Mesodermal cell (in vitro differentiated cells): ENCODE measurements at regions not wholly inside any gene's neighbourhood (a gene's known extent, or its start where the extent isn't known, plus 50 kb on each side); places are given as distances from the start of the nearest gene placed in this dataset.
"Not testable (repeated sequence)": the region's sequence is repeated elsewhere in the genome, so short reads cannot be mapped to it uniquely, and the experiment has no call there.

Source experiments
- H3K27ac ChIP-seq: 2 replicates; pipeline ENCODE4 v1.7.0; 2013; ENCODE audit warnings: mild to moderate bottlenecking, low read depth, low read length, moderate library complexity; ENCODE audit not compliant: severe bottlenecking
- H3K36me3 ChIP-seq: 2 replicates; pipeline ENCODE4 v1.7.1; 2013; ENCODE audit warnings: mild to moderate bottlenecking, low read length, moderate library complexity; ENCODE audit not compliant: control insufficient read depth, insufficient read depth
- H3K4me1 ChIP-seq: one replicate; pipeline ENCODE4 v1.7.1; 2013; ENCODE audit warnings: mild to moderate bottlenecking, low read length; ENCODE audit not compliant: insufficient read depth, control insufficient read depth, poor library complexity, severe bottlenecking
- H3K4me3 ChIP-seq: 2 replicates; pipeline ENCODE4 v1.7.0; 2013; ENCODE audit warnings: low read length, control low read depth, mild to moderate bottlenecking; ENCODE audit not compliant: insufficient read depth, poor library complexity, severe bottlenecking; ENCODE audit errors: extremely low read depth
- H3K9me3 ChIP-seq: 2 replicates; pipeline ENCODE4 v1.7.1; 2013; ENCODE audit warnings: mild to moderate bottlenecking, low read length, moderate library complexity; ENCODE audit not compliant: control insufficient read depth
- WGBS, 2 experiments: methylation state at CpG; one replicate each; pipeline ENCODE4 v1.1.5; 2013; ENCODE audit warnings: missing lambda C conversion rate in 2 of 2; ENCODE audit not compliant: insufficient coverage in 2 of 2; 5-methylcytosine and 5-hydroxymethylcytosine counted together

DNA sequence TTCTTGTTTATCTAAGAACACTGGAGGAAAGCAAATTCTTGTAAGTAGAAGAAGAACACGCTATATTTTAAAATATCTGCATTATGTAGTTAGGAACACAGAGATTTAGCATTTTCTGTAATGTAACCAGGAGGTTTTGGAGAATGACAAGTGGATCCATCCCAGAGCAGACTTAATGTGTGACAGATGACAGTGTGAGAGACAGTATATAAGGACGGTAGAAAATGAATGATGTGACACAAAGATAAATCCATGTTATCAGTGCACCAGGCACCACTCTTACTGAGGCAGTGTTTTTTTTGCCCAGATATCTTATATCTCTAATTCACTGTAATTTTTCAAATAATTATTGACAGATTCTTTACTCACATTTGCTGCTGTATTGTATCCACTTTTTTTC is 239.0 kb upstream of the KCNN2 start:
- Histone ChIP-seq H3K4me3 (no peak overlapping the region), H3K4me1 (no peaks in the 10 kb centered on the region), H3K9me3 (no peaks in the 10 kb centered on the region), H3K27ac (no peak overlapping the region), H3K36me3 (no peaks in the 10 kb centered on the region)
- WGBS, 2 experiments: 90% methylated on average over 2 of the region's 2 CpGs; no CpG with 5 or more reads in 1 of the 2 experiments

DNA sequence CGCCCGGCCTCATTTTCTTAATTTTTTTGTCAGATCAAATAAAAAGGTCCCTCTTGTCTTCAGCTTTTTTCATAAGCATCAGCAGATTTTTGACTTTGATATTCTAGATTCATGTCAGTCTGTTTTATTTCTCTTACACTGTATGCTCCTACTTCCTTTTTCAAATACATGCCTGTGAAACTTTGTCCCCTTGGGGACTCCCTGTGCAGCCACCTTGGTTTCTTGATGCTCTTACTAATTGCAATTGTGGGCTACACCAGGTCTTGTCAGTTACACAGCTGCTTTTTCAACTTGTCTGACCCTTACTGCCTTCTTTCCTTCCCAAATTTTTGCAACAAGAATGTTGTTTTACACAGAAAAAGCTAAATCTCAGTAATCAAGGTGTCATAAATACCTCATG is 238.2 kb upstream of the KCNN2 start:
- Histone ChIP-seq H3K4me3 (no peak overlapping the region), H3K27ac (no peak overlapping the region), H3K4me1 (no peaks in the 10 kb centered on the region), H3K36me3 (no peaks in the 10 kb centered on the region), H3K9me3 (no peaks in the 10 kb centered on the region)
- no CpG with 5 or more reads among the region's 2 CpGs for WGBS, 2 experiments

DNA sequence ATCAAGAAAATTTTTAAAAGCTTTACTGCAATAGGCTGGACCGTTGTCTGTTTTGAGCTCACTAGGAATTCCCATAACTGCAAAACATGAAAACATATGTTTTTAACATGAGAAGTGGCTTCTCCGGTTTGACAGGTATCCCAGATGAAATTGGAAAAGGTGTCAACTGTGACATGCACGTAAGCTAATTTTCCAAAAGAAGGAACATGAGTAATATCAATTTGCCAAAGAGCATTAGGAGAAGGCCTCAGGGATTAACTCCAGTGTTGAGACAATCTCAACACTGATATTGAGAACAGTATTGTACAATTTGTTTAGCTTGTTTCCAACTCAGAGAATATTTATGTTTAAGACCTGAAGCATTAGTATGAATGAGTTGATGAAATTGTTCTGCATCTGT is 215.5 kb upstream of the KCNN2 start:
- Histone ChIP-seq H3K4me3 (no peak overlapping the region), H3K36me3 (no peaks in the 10 kb centered on the region), H3K9me3 (peaks cover 10% of the 10 kb centered on the region), H3K4me1 (no peaks in the 10 kb centered on the region), H3K27ac (no peak overlapping the region)
- WGBS, 2 experiments: 96 to 100% methylated on average over 1 to 2 of the region's 3 CpGs

DNA sequence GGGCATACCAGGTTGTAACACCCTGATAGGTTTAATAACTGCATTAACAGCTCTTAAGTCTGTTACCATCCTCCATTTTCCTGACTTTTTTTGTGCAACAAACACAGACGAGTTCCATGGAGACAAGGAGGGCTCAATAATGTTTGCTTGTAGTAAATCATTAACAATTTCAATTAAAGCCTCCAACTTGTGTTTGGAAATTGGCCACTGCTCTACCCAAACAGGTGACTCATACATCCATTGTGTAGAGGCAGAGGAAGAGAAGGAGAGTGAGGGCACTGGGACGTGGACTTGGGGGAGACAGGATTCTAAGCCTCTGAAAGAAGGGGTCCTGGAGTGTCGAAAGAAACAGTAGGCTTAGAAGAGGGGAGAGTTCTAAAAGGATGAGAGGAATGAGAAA is 213.6 kb upstream of the KCNN2 start:
- Histone ChIP-seq H3K27ac (no peak overlapping the region), H3K9me3 (peaks cover 10% of the 10 kb centered on the region), H3K4me1 (no peaks in the 10 kb centered on the region), H3K36me3 (no peaks in the 10 kb centered on the region), H3K4me3 (no peak overlapping the region)
- WGBS, 2 experiments: 91 to 93% methylated on average over 2 of the region's 3 CpGs

DNA sequence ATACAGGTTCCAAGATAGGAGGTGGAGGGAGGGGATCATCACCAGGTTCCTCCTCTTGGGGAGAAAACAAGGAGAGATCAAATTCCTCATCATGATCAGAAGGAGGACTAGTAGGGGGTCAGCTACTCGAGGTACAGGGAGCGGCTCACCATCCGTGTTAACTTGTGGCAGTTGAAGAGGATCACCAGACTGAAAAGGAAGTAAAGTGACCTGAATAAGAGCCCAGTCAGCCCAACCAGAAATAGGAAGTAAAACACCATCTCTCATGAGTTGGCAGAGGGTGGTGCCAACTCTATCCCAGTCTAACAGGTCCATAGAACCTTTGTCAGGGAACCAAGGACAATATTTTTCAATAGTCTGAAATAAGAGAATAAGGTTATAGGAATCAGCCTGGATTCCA is 213.1 kb upstream of the KCNN2 start:
- not testable (repeated sequence) for H3K4me1 ChIP-seq, H3K4me3 ChIP-seq, H3K36me3 ChIP-seq, H3K27ac ChIP-seq
- peaks cover 10% of the 10 kb centered on the region for H3K9me3 ChIP-seq
- 62 to 67% methylated on average over 3 of the region's 3 CpGs for WGBS, 2 experiments

DNA sequence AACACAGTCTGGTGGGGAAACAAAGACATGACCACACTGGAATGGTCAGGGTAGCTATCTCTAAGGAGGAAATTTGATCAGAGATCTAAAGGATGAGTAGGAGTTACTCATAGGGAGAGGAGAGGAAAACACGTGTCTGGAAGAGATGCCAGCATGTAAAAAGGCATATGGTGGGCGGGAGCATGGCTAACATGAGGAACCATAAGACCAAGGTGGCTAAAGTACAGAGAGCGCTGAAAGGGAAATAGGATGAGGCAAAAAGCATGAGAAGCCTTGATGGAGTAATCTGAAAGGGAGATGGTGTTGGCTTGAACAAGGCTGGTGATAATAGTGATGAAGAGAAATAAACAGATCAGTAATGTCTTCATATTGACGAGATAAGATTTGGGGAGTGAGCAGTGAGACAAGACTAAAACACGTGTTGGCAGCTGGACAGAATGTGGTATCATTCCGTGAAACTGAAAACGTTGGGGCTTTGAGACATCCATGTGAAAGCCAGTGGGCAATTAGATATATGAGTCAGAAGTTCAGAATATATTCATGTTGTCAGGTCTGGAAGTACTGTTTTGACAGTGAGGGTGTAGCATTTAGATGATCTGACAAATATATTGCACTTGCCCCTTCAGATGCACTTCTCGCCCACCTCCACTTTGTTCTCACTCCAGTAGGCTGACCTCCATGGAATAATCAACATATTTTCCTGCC is 209.1 kb upstream of the KCNN2 start:
- Histone ChIP-seq H3K36me3 (no peaks in the 10 kb centered on the region), H3K4me3 (no peak overlapping the region), H3K4me1 (no peaks in the 10 kb centered on the region), H3K27ac (no peak overlapping the region), H3K9me3 (peaks cover 14% of the 10 kb centered on the region)
- WGBS, 2 experiments: 84 to 92% methylated on average over 7 to 8 of the region's 8 CpGs

DNA sequence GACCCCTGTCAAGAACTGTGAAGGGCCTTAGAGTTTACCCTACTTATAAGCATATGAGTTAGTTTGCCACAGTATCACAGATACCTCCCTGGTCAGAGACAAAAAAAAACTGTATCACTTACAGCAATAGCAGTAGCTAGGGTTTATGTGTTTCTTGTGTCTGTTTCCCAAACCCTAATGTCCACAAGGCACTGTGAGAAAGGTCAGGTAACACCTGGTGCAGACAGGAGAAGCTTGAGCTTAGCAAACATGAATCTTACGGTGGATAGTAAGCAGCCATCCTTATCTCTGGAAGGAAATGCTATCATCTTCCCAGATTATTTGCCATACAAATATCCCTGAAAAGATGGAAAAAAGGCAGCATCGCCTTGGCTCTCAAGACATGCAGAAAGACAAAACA is 208.5 kb upstream of the KCNN2 start:
- Histone ChIP-seq H3K9me3 (peaks cover 14% of the 10 kb centered on the region), H3K4me1 (no peaks in the 10 kb centered on the region), H3K36me3 (no peaks in the 10 kb centered on the region), H3K27ac (no peak overlapping the region), H3K4me3 (no peak overlapping the region)
- WGBS, 2 experiments: 93 to 100% methylated on average over 2 of the region's 2 CpGs

DNA sequence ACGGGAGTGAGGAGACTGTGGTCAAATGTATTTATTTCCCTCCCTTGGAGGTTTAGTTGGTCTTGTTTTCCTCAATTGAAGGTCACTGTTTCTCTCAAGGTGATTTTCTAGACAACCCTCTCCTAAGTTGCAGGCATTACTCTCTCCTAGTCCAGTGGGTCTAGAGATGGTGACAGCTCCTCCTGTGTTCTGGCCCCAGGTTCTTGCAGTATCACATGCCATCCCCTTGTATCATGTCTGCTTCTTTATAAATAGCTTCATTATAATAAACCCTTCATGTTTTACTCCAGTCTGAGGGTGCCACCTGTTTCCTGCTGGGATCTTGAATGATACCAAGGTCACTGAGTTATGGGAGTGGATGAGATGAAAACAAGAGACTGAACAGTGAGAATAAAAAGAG is 208.0 kb upstream of the KCNN2 start:
- Histone ChIP-seq H3K4me3 (no peak overlapping the region), H3K9me3 (peaks cover 12% of the 10 kb centered on the region), H3K4me1 (no peaks in the 10 kb centered on the region), H3K36me3 (no peaks in the 10 kb centered on the region), H3K27ac (no peak overlapping the region)
- WGBS, 2 experiments: 100% methylated on average over 1 of the region's 1 CpG; no CpG with 5 or more reads in 1 of the 2 experiments

DNA sequence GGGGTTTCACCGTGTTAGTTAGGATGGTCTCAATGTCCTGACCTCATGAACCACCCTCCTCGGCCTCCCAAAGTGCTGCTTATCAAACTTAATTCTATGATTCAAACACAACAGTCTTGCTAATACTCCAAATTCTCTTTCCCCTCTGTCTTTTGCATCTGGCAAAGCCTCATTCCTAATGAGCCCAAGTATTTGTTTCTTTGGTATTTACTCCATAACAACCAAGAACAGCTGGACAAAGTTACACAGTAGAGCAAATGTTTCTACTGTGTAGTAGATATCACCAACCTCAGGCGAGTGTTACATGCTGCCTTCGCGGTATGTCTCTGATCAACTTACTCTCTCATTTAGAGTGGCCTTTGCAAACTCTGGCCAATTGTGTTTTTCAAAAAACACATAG is 195.8 kb upstream of the KCNN2 start:
- no peaks in the 10 kb centered on the region for H3K36me3 ChIP-seq
- no peak overlapping the region for H3K27ac ChIP-seq
- H3K4me1 ChIP-seq: no peaks in the 10 kb centered on the region
- H3K9me3 ChIP-seq: peaks cover 7% of the 10 kb centered on the region
- WGBS, 2 experiments: 82% methylated on average over 2 of the region's 5 CpGs; no CpG with 5 or more reads in 1 of the 2 experiments
- H3K4me3 ChIP-seq: no peak overlapping the region

DNA sequence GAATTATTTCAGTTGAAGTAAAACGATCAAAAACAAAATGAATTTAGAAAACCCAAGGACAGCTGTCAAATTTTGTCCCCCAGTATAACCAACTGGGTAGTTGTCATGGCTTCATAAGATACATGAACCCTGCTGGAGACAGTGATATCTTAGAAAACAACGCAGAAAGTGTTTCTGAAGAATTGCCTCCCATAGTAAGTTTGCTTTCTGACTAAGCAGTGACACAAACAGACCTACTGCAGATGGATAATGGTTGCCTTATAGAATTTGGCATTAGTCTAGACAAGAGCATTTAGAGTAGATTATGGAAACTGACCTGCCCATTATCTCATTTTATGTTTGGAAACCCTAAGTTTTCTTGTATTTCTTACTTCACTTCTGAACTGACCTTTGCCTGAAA is 187.7 kb upstream of the KCNN2 start:
- H3K4me1 ChIP-seq: no peaks in the 10 kb centered on the region
- no peaks in the 10 kb centered on the region for H3K9me3 ChIP-seq
- no peak overlapping the region for H3K27ac ChIP-seq
- no peaks in the 10 kb centered on the region for H3K36me3 ChIP-seq
- WGBS, 2 experiments: 100% methylated on average over 2 of the region's 2 CpGs
- no peak overlapping the region for H3K4me3 ChIP-seq

DNA sequence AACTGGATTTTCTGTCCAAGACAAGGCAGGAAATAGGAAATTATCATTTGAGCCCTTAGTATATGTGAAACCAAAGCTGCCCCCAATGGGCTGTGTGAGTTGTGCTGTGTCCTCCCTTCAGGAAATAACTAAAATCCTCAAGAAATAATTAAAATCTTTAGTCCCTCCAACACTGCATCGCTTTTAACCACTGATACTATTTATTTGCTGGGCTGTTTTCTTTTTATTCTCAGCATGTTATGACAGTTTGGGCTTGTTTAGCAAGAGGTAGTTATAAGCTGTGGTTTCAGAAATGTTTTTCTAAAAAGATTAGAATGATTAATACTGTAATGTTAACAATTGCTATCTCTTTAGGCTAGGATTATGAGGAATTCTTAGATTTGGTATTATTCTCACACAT is 187.0 kb upstream of the KCNN2 start:
- Histone ChIP-seq H3K4me3 (no peak overlapping the region), H3K4me1 (no peaks in the 10 kb centered on the region), H3K9me3 (no peaks in the 10 kb centered on the region), H3K27ac (no peak overlapping the region), H3K36me3 (no peaks in the 10 kb centered on the region)
- no CpG with 5 or more reads among the region's 1 CpG for WGBS, 2 experiments
